ENCODE measurements at regions not wholly inside any gene's neighbourhood (a gene's known extent, or its start where the extent isn't known, plus 50 kb on each side); places are given as distances from the start of the nearest gene placed in this dataset.

DNA sequence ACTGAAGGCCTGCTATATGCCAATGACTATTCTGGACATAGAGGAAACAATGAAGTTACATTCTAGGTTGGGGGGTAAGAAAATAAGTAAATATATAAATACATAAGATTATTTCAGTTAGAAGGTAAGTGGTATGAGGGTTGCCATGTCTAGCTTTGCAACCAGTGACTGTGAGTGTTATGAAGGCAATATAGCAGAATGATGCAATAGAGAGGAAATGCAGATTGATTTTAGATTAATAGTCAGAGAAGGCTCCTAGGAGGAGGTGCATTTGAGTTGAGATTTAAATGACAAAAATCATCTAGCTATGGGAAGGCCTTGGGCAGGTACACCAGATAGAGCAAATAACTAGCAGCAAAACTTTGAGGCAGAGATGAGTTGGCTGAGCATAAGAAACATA, 243.2 kb downstream of the FBXO8 start:
- no peak for DNase-seq
- in situ Hi-C loops (cut with HindIII; ENCODE audit: low pct_ligation_motif_present, low sequenced_read_pairs), result no loop called here
- TF ChIP-seq, protein P1, sequence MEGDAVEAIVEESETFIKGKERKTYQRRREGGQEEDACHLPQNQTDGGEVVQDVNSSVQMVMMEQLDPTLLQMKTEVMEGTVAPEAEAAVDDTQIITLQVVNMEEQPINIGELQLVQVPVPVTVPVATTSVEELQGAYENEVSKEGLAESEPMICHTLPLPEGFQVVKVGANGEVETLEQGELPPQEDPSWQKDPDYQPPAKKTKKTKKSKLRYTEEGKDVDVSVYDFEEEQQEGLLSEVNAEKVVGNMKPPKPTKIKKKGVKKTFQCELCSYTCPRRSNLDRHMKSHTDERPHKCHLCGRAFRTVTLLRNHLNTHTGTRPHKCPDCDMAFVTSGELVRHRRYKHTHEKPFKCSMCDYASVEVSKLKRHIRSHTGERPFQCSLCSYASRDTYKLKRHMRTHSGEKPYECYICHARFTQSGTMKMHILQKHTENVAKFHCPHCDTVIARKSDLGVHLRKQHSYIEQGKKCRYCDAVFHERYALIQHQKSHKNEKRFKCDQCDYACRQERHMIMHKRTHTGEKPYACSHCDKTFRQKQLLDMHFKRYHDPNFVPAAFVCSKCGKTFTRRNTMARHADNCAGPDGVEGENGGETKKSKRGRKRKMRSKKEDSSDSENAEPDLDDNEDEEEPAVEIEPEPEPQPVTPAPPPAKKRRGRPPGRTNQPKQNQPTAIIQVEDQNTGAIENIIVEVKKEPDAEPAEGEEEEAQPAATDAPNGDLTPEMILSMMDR (IDR thresholded peaks at IDR 0.05; ENCODE audit: low read depth, low read length, missing control alignments), result no peak
- no peak overlapping the region for H3K4me3 ChIP-seq (ENCODE audit: low read depth, low read length)
- H3K27ac ChIP-seq, result no peak overlapping the region
- no peaks in the 10 kb centered on the region for H3K36me3 ChIP-seq (replicated peaks)
- no peaks in the 10 kb centered on the region for H3K27me3 ChIP-seq (replicated peaks)

DNA sequence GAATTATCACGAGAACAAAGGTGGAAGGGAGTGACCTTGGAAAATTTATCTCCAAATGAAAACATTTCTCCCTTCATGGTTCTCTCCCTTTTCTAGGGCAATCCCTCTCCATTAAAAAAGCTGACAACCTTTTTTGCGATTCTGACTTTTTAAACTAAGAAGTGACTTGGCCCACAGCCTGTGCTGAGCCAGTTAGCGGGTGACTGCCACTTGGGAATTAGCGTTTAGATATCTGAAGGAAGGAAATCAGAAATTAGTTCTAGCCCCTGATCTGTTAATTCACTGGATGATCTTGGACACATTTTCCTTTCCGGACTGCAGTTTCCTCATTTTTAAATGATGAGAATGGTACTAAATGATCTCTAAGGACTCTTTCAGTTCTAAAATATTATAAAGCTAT, 245.0 kb downstream of the FBXO8 start:
- DNase-seq, result no peak
- Histone ChIP-seq H3K27me3 (replicated peaks) (no peaks in the 10 kb centered on the region), H3K27ac (no peak overlapping the region), H3K4me3 (ENCODE audit: low read depth, low read length) (no peak overlapping the region), H3K36me3 (replicated peaks) (no peaks in the 10 kb centered on the region)
- TF ChIP-seq, protein P1 (IDR thresholded peaks at IDR 0.05; ENCODE audit: low read depth, low read length, missing control alignments), result no peak
- in situ Hi-C loops (cut with HindIII; ENCODE audit: low pct_ligation_motif_present, low sequenced_read_pairs), result no loop called here

- H3K36me3 ChIP-seq (replicated peaks), result no peaks in the 10 kb centered on the region
- H3K4me3 ChIP-seq (ENCODE audit: low read depth, low read length), result no peak overlapping the region
- in situ Hi-C loops (cut with HindIII; ENCODE audit: low pct_ligation_motif_present, low sequenced_read_pairs), result no loop called here
- H3K27ac ChIP-seq, result no peak overlapping the region
- no peak for DNase-seq
- no peaks in the 10 kb centered on the region for H3K27me3 ChIP-seq (replicated peaks)
- TF ChIP-seq, protein P1 (IDR thresholded peaks at IDR 0.05; ENCODE audit: low read depth, low read length, missing control alignments), result no peak
Measured at GRCh38 chr4:174037631-174038030, 245.8 kb downstream of the FBXO8 start.

- H3K27me3 ChIP-seq (replicated peaks), result no peaks in the 10 kb centered on the region
- DNase-seq, result no peak
- TF ChIP-seq, protein P1 (IDR thresholded peaks at IDR 0.05; ENCODE audit: low read depth, low read length, missing control alignments), result no peak
- no peak overlapping the region for H3K4me3 ChIP-seq (ENCODE audit: low read depth, low read length)
- in situ Hi-C loops (cut with HindIII; ENCODE audit: low pct_ligation_motif_present, low sequenced_read_pairs), result no loop called here
- no peak overlapping the region for H3K27ac ChIP-seq
- no peaks in the 10 kb centered on the region for H3K36me3 ChIP-seq (replicated peaks)
Measured at GRCh38 chr4:174037049-174037448, 246.4 kb downstream of the FBXO8 start.

DNA sequence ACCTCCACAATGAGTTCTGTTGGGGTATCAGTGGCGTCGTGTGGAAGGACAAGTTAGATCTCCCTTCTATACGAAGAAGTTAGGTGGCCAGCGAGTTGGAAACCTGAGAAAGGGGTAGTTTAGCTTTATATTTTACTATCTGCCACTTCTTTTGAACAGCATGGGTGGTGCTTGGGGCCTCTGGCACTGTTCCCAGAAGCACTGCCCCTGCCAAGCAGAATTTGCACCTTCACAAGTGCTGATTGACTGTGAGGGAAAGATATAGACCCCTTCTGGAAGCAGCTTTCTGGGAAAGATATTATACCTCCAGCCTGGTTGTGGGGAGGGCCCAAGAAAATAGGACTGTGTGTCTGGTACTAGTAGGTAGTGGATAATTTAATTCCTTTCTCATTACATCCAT, 246.9 kb downstream of the FBXO8 start:
- Histone ChIP-seq H3K4me3 (ENCODE audit: low read depth, low read length) (no peak overlapping the region), H3K27me3 (replicated peaks) (no peaks in the 10 kb centered on the region), H3K36me3 (replicated peaks) (no peaks in the 10 kb centered on the region), H3K27ac (no peak overlapping the region)
- in situ Hi-C loops (cut with HindIII; ENCODE audit: low pct_ligation_motif_present, low sequenced_read_pairs), result no loop called here
- TF ChIP-seq, protein P1 (IDR thresholded peaks at IDR 0.05; ENCODE audit: low read depth, low read length, missing control alignments), result no peak
- DNase-seq, result no peak

- in situ Hi-C loops (cut with HindIII; ENCODE audit: low pct_ligation_motif_present, low sequenced_read_pairs), result no loop called here
Measured at GRCh38 chr4:174036111-174036510, 247.4 kb downstream of the FBXO8 start.

More at GRCh38 chr4:174036111-174036510, 247.4 kb downstream of the FBXO8 start:
- Histone ChIP-seq H3K27me3 (replicated peaks) (no peaks in the 10 kb centered on the region), H3K4me3 (ENCODE audit: low read depth, low read length) (no peak overlapping the region), H3K27ac (no peak overlapping the region), H3K36me3 (replicated peaks) (no peaks in the 10 kb centered on the region)
- DNase-seq, result no peak
- TF ChIP-seq, protein P1 (IDR thresholded peaks at IDR 0.05; ENCODE audit: low read depth, low read length, missing control alignments), result no peak

All from brain microvascular endothelial cell (primary cell).